ENCODE measurements at regions not wholly inside any gene's neighbourhood (a gene's known extent, or its start where the extent isn't known, plus 50 kb on each side); places are given as distances from the start of the nearest gene placed in this dataset.

DNA sequence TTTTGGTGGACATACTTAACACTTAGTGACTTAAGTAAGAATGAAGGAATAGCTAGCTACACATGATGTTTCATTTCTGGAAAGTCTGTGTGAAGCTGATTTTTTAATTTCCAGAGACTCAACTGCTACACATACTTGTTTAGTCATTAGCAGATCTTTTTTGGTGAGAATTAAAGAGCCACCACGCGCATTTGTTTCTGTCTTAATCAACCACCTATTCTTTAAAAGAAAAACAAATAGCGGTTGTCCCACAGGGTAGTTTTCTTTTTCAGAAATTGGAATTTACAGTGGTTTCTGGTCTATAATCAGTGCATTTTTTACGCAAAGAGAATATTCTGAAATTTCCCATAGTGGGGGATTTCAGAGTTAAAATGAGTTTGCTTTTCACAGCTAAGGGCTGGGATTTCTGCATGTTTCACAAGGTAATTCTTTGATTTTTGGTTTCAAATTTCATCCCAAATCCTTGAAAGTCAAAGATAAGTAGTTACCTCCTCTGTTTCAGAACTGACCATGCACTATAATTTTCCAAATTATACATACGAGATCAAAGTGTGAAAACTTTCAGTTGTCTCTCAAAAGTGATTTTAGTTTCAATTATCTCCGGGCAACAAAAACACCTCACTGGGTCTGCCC lies 631.0 kb upstream of the GRM7 start:
- Histone ChIP-seq H3K4me3 (no peak overlapping the region), H3K27ac (no peak overlapping the region), H3K36me3 (no peaks in the 10 kb centered on the region), H3K4me1 (no peaks in the 10 kb centered on the region), H3K9me3 (no peaks in the 10 kb centered on the region), H3K27me3 (no peaks in the 10 kb centered on the region)
- 89 to 93% methylated on average over 6 of the region's 6 CpGs for WGBS, 2 donors
- no peak for DNase-seq (ENCODE audit: low spot score in 2 of 2)
- no peak for TF ChIP-seq EP300 (IDR thresholded peaks at IDR 0.05)
- TF ChIP-seq, protein P1, sequence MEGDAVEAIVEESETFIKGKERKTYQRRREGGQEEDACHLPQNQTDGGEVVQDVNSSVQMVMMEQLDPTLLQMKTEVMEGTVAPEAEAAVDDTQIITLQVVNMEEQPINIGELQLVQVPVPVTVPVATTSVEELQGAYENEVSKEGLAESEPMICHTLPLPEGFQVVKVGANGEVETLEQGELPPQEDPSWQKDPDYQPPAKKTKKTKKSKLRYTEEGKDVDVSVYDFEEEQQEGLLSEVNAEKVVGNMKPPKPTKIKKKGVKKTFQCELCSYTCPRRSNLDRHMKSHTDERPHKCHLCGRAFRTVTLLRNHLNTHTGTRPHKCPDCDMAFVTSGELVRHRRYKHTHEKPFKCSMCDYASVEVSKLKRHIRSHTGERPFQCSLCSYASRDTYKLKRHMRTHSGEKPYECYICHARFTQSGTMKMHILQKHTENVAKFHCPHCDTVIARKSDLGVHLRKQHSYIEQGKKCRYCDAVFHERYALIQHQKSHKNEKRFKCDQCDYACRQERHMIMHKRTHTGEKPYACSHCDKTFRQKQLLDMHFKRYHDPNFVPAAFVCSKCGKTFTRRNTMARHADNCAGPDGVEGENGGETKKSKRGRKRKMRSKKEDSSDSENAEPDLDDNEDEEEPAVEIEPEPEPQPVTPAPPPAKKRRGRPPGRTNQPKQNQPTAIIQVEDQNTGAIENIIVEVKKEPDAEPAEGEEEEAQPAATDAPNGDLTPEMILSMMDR (IDR thresholded peaks at IDR 0.05): no peak
- TF ChIP-seq POLR2A (IDR thresholded peaks at IDR 0.05): no peak

DNA sequence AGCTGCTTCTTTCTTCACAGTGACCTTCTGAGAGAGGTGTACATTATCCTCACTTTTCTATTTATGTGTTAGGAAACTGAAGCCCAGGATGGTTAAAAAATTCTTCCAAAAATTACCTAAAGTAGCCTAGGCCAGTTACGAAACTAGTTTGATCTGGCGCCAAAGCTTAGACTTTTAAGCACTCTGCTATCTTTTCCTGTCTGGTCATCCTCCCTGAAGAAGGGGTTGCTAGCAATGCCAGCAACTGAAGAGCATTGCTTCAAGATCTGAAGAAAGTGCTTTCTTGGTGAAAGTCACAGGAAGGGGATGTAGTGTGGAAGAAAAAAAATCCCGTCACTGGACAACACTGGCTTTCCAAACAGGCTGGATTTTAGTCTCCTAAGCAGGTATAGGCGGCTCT lies 618.8 kb upstream of the GRM7 start:
- H3K4me1 ChIP-seq: no peaks in the 10 kb centered on the region
- DNase-seq (ENCODE audit: low spot score in 2 of 2): no peak
- H3K4me3 ChIP-seq: no peak overlapping the region
- TF ChIP-seq, protein P1 (IDR thresholded peaks at IDR 0.05): no peak
- no peak for TF ChIP-seq POLR2A (IDR thresholded peaks at IDR 0.05)
- no peak for TF ChIP-seq EP300 (IDR thresholded peaks at IDR 0.05)
- no peaks in the 10 kb centered on the region for H3K27me3 ChIP-seq
- no peaks in the 10 kb centered on the region for H3K36me3 ChIP-seq
- no peak overlapping the region for H3K27ac ChIP-seq
- peaks cover 0 to 5% (median 0%) of the 10 kb centered on the region in 4 donors for H3K9me3 ChIP-seq
- WGBS, 2 donors: 84 to 88% methylated on average over 4 of the region's 4 CpGs

DNA sequence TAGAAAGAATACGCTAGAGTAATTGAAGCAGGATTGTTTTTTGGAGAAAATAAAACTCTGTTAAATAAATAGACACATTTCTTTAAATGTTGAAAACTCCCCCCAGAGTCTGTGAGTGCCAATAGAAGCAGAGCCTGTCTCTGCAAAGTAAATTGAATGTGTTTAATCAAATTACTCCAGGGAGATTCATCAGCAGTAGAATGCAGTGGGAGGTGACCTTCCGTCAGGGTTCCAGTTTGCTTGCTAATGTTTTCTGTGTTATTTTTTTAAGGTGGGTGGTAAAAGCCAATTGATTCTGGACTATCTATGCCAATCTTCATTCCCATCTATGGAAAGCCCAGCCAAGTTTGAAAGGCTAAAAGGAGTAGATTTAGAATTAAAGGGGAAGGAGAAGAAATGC lies 612.4 kb upstream of the GRM7 start:
- DNase-seq (ENCODE audit: low spot score in 2 of 2): no peak
- Histone ChIP-seq H3K4me3 (no peak overlapping the region), H3K27ac (no peak overlapping the region), H3K27me3 (no peaks in the 10 kb centered on the region), H3K36me3 (no peaks in the 10 kb centered on the region), H3K9me3 (no peaks in the 10 kb centered on the region), H3K4me1 (no peaks in the 10 kb centered on the region)
- TF ChIP-seq, protein P1 (IDR thresholded peaks at IDR 0.05): no peak
- TF ChIP-seq POLR2A (IDR thresholded peaks at IDR 0.05): no peak
- no peak for TF ChIP-seq EP300 (IDR thresholded peaks at IDR 0.05)
- 33 to 56% methylated on average over 2 of the region's 2 CpGs for WGBS, 2 donors

DNA sequence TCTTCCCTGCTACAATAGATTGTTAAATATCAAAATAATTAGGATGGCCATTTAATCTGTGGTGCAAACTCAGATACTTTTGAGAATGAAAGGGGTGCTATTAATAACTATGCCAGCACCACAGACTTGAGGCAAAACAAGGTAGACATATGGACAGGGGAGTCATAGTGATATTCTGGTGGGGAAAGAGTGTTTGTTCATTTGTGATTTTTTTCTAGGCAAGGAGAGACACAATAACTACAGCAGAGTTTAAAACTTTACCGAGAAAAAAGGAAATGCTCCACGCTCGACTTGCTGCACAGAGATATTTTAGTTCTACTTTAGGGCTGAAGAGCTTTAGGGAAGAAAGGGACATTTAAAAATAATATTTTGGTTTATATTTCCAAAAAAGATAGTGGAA lies 611.2 kb upstream of the GRM7 start:
- 74 to 86% methylated on average over 3 of the region's 3 CpGs for WGBS, 2 donors
- Histone ChIP-seq H3K4me3 (no peak overlapping the region), H3K4me1 (no peaks in the 10 kb centered on the region), H3K9me3 (no peaks in the 10 kb centered on the region), H3K27me3 (no peaks in the 10 kb centered on the region), H3K36me3 (no peaks in the 10 kb centered on the region), H3K27ac (no peak overlapping the region)
- TF ChIP-seq POLR2A (IDR thresholded peaks at IDR 0.05): no peak
- TF ChIP-seq, protein P1 (IDR thresholded peaks at IDR 0.05): no peak
- no peak for TF ChIP-seq EP300 (IDR thresholded peaks at IDR 0.05)
- no peak for DNase-seq (ENCODE audit: low spot score in 2 of 2)

DNA sequence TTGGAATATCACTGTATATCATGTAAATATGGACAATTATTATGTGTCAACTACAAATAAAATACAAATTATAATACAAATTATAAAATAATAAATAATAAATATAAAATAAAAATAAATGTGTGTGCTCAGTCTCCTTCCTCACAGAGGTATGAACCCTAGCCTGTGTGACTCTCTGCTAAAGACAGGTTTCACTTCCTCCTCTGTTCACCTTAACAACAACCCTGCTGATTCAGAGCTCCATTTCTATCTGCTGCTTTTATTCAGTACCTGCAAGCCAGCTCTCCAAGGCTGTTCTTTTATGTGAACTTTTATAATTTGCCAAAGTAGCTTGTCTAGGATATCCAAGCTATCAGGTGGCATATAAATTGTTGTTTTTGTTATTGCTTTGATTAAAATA lies 610.7 kb upstream of the GRM7 start:
- no peak for DNase-seq (ENCODE audit: low spot score in 2 of 2)
- no peak overlapping the region for H3K27ac ChIP-seq
- H3K27me3 ChIP-seq: no peaks in the 10 kb centered on the region
- TF ChIP-seq POLR2A (IDR thresholded peaks at IDR 0.05) (no peak), EP300 (IDR thresholded peaks at IDR 0.05) (no peak)
- TF ChIP-seq, protein P1 (IDR thresholded peaks at IDR 0.05): no peak
- no peaks in the 10 kb centered on the region for H3K9me3 ChIP-seq
- H3K36me3 ChIP-seq: no peaks in the 10 kb centered on the region
- H3K4me3 ChIP-seq: no peak overlapping the region
- no peaks in the 10 kb centered on the region for H3K4me1 ChIP-seq
